ENCODE measurements at regions not wholly inside any gene's neighbourhood (a gene's known extent, or its start where the extent isn't known, plus 50 kb on each side); places are given as distances from the start of the nearest gene placed in this dataset.

- Mint-ChIP-seq H3K27me3 (ENCODE audit: insufficient read depth, low read depth, poor library complexity) (peaks cover 5% of the 10 kb centered on the region), H3K9me3 (peaks cover 7% of the 10 kb centered on the region; the same call in 1 of the 3 replicates), H3K36me3 (ENCODE audit: low read depth) (no peaks in the 10 kb centered on the region; the same call in 2 of the 3 replicates), H3K27ac (no peak overlapping the region), H3K4me1 (no peaks in the 10 kb centered on the region), H3K4me3 (no peak overlapping the region)
- Histone ChIP-seq H3F3A (replicated peaks; ENCODE audit: low read depth) (no peaks in the 10 kb centered on the region), H3K27me3 (ENCODE audit: insufficient read depth) (no peaks in the 10 kb centered on the region), H3K4me3 (no peak overlapping the region), H4K20me1 (replicated peaks; ENCODE audit: insufficient read depth) (no peaks in the 10 kb centered on the region), H3K4me2 (no peak overlapping the region), H3K4me1 (ENCODE audit: insufficient read depth) (no peaks in the 10 kb centered on the region), H3K27ac (ENCODE audit: low read depth) (no peak overlapping the region), H3K36me3 (ENCODE audit: insufficient read depth) (no peaks in the 10 kb centered on the region), H3K79me2 (replicated peaks; ENCODE audit: insufficient read depth) (no peaks in the 10 kb centered on the region), H3K9me2 (ENCODE audit: insufficient read depth) (peaks cover 9% of the 10 kb centered on the region), H2AFZ (no peak overlapping the region)
- no peak for DNase-seq (ENCODE audit: low spot score)
- TF ChIP-seq EZH2phosphoT487 (IDR thresholded peaks at IDR 0.05; ENCODE audit: unreplicated experiment) (no peak), EZH2 (IDR thresholded peaks at IDR 0.05; ENCODE audit: low read depth, unreplicated experiment) (no peak), STAT1 (IDR thresholded peaks at IDR 0.05; ENCODE audit: unreplicated experiment) (no peak), ZNF462 (CRISPR knock-in tag; IDR thresholded peaks at IDR 0.05) (no peak), CREB1 (CRISPR knock-in tag; IDR thresholded peaks at IDR 0.05; ENCODE audit: low read depth) (no peak), NANOG (IDR thresholded peaks at IDR 0.05; ENCODE audit: borderline replicate concordance) (no peak), REST (IDR thresholded peaks at IDR 0.05; ENCODE audit: unreplicated experiment) (no peak), POLR2AphosphoS5 (IDR thresholded peaks at IDR 0.05; ENCODE audit: low read depth) (no peak), ZNF331 (CRISPR knock-in tag; IDR thresholded peaks at IDR 0.05; ENCODE audit: low read depth) (no peak), JUNB (IDR thresholded peaks at IDR 0.05; ENCODE audit: unreplicated experiment) (no peak), ZNF114 (CRISPR knock-in tag; IDR thresholded peaks at IDR 0.05) (no peak), ETS1 (IDR thresholded peaks at IDR 0.05) (no peak), CTCF (conservative IDR thresholded peaks at IDR 0.05; ENCODE audit: low read depth in 2 of 2) (no peak)
- ATAC-seq = no peak
Measured at GRCh38 chr7:46397591-46397990, 476.5 kb upstream of the IGFBP3 start.
